Endothelial cell of umbilical vein (primary cell): ENCODE measurements at regions not wholly inside any gene's neighbourhood (a gene's known extent, or its start where the extent isn't known, plus 50 kb on each side); places are given as distances from the start of the nearest gene placed in this dataset.

Experiments
- BruUV-seq: library from RNA; stranded (reverse); fragments of 400-500 nt; replicated peaks from 2 replicates; lab custom pipeline; 2021; lab: Mats Ljungman, UMichigan
- CTCF ChIA-PET: fragments of 300-600, 350-600 bp; sonication (Branson Sonifier 250); formaldehyde crosslinking; loops from one replicate; lab custom pipeline; 2021; ENCODE audit warnings: antibody characterized with exemption, inconsistent platforms; lab: Charles Lee
- POLR2A ChIA-PET: fragments of 300-600, 350-600 bp; sonication (Branson Sonifier 250); formaldehyde crosslinking; loops from one replicate; lab custom pipeline; 2021; ENCODE audit warnings: antibody characterized with exemption, inconsistent platforms; lab: Charles Lee
- DNase-seq: peaks from one replicate; pipeline ENCODE4 v3.0.0-alpha.2; 2011; ENCODE audit warnings: low read depth, low spot score
- FAIRE-seq: peaks from 2 replicates; lab custom pipeline; 2011; peaks lifted over from hg19 to GRCh38; lab: Jason Lieb, UNC
- H2AFZ ChIP-seq: 2 replicates; pipeline ENCODE4 v1.6.0; 2012; ENCODE audit warnings: low read depth, low read length, control low read depth, inconsistent platforms
- H3K27ac ChIP-seq: 2 replicates; pipeline ENCODE4 v1.5.1; 2011; ENCODE audit warnings: low read depth, mild to moderate bottlenecking, control low read depth, low read length, moderate library complexity; ENCODE audit not compliant: insufficient read depth
- H3K27me3 ChIP-seq, 2 experiments: 2 replicates each; pipeline versions ENCODE4 v1.6.0 to v1.6.1; 2011; ENCODE audit warnings: low read length in 2 of 2, mixed read lengths in 1 of 2; ENCODE audit not compliant: control insufficient read depth in 2 of 2, insufficient read depth in 2 of 2
- H3K36me3 ChIP-seq, 2 experiments: 2 replicates in 1 of 2; 3 replicates in 1 of 2; pipeline ENCODE4 v1.5.1; 2011; ENCODE audit warnings: low read length in 2 of 2, mild to moderate bottlenecking in 1 of 2, moderate library complexity in 1 of 2; ENCODE audit not compliant: control insufficient read depth in 2 of 2, insufficient read depth in 2 of 2; ENCODE audit errors: extremely low read depth in 1 of 2
- H3K4me1 ChIP-seq: 3 replicates; pipeline ENCODE4 v1.5.1; 2011; ENCODE audit warnings: mild to moderate bottlenecking, low read length; ENCODE audit not compliant: control insufficient read depth, insufficient read depth; ENCODE audit errors: extremely low read depth
- H3K4me2 ChIP-seq: 2 replicates; pipeline ENCODE4 v1.6.1; 2011; ENCODE audit warnings: low read length, control low read depth, mixed read lengths; ENCODE audit not compliant: insufficient read depth
- H3K4me3 ChIP-seq, 3 experiments: fragments of 200-600 bp in 1 of 3; sonication (generic), shearing (Covaris generic) in 1 of 3; replicated peaks in 1 of 3; 2 replicates each; pipeline ENCODE4 v1.5.1; 2011 to 2016; ENCODE audit warnings: control low read depth in 3 of 3, low read length in 3 of 3, mild to moderate bottlenecking in 2 of 3, inconsistent platforms in 1 of 3, low read depth in 1 of 3, moderate library complexity in 1 of 3; ENCODE audit not compliant: insufficient read depth in 1 of 3
- H3K79me2 ChIP-seq: 2 replicates; pipeline ENCODE4 v1.6.0; 2012; ENCODE audit warnings: low read length, inconsistent platforms; ENCODE audit not compliant: control insufficient read depth, insufficient read depth
- H3K9ac ChIP-seq: replicated peaks from 2 replicates; pipeline ENCODE3; 2011; ENCODE audit warnings: low read length, control low read depth; ENCODE audit not compliant: insufficient read depth; ENCODE audit errors: extremely low read depth
- H3K9me1 ChIP-seq: replicated peaks from 3 replicates; pipeline ENCODE4 v1.6.0; 2011; ENCODE audit warnings: mild to moderate bottlenecking, low read length; ENCODE audit not compliant: control insufficient read depth, insufficient read depth; ENCODE audit errors: extremely low read depth
- H3K9me3 ChIP-seq: replicated peaks from 2 replicates; pipeline ENCODE4 v1.5.1; 2012; ENCODE audit warnings: low read length, inconsistent platforms; ENCODE audit not compliant: control insufficient read depth, insufficient read depth
- H4K20me1 ChIP-seq: replicated peaks from 2 replicates; pipeline ENCODE3; 2011; ENCODE audit warnings: mild to moderate bottlenecking, low read length; ENCODE audit not compliant: control insufficient read depth, insufficient read depth; ENCODE audit errors: extremely low read depth
- CTCF ChIP-seq, 2 donors: IDR thresholded peaks; 1 replicate in 1 of 2; 2 replicates in 1 of 2; pipeline ENCODE4 v1.5.1; 2011; ENCODE audit warnings: low read length in 2 of 2, mild to moderate bottlenecking in 2 of 2, moderate library complexity in 2 of 2, control low read depth in 1 of 2, inconsistent platforms in 1 of 2, low read depth in 1 of 2; ENCODE audit not compliant: insufficient read depth in 1 of 2; ENCODE audit errors: extremely low read depth in 1 of 2
- EZH2 ChIP-seq: IDR thresholded peaks from 2 replicates; pipeline ENCODE4 v1.6.1; 2012; ENCODE audit warnings: borderline replicate concordance, low read depth, mild to moderate bottlenecking, moderate library complexity, low read length, inconsistent platforms; ENCODE audit not compliant: severe bottlenecking
- FOS ChIP-seq: IDR thresholded peaks from 2 replicates; pipeline ENCODE4 v1.6.1; 2011; ENCODE audit warnings: mild to moderate bottlenecking, low read length, moderate library complexity, borderline replicate concordance; ENCODE audit not compliant: insufficient read depth
- GATA2 ChIP-seq: IDR thresholded peaks from 2 replicates; pipeline ENCODE4 v1.7.0; 2011; ENCODE audit warnings: low read depth, mild to moderate bottlenecking, moderate library complexity, mixed read lengths, low read length; ENCODE audit not compliant: insufficient read length, insufficient read depth
- JUN ChIP-seq: IDR thresholded peaks from 2 replicates; pipeline ENCODE4 v1.6.1; 2011; ENCODE audit warnings: borderline replicate concordance, low read depth; ENCODE audit not compliant: insufficient read length, insufficient read depth
- MAX ChIP-seq: IDR thresholded peaks from 2 replicates; pipeline ENCODE4 v1.6.1; 2011; ENCODE audit not compliant: insufficient read depth, insufficient read length
- MYC ChIP-seq: IDR thresholded peaks from one replicate; pipeline ENCODE4 v1.6.1; 2011; ENCODE audit warnings: mild to moderate bottlenecking, low read depth, low read length
- POLR2A ChIP-seq: IDR thresholded peaks from 2 replicates; pipeline ENCODE4 v1.6.1; 2012; ENCODE audit warnings: low read depth, mild to moderate bottlenecking, control low read depth, low read length
- POLR2AphosphoS5 ChIP-seq: IDR thresholded peaks from 2 replicates; pipeline ENCODE4 v1.6.1; 2012; ENCODE audit warnings: low read depth, mild to moderate bottlenecking, control low read depth, low read length, moderate library complexity; ENCODE audit not compliant: insufficient read depth
- dilution Hi-C: fragments of 300-500 bp; cut with MboI; formaldehyde crosslinking; loops from one replicate; pipeline ENCODE4 v1.15.0; 2019; ENCODE audit warnings: low sequenced_read_pairs; ENCODE audit not compliant: extremely low pct_ligation_motif_present
- intact Hi-C: fragments of 100-400 bp; cut with micrococcal nuclease; formaldehyde crosslinking; loops from one replicate; pipeline ENCODE4 v1.10.0; 2022

GRCh38 chr2:221243771-221244170 lies 328.3 kb downstream of the EPHA4 start:
- no peaks in the 10 kb centered on the region for H3K9me1 ChIP-seq
- DNase-seq (no peak), FAIRE-seq (no peak)
- no TSS peak for BruUV-seq
- no peaks in the 10 kb centered on the region for H3K27me3 ChIP-seq
- ChIA-PET POLR2A (no interaction called here), CTCF (no interaction called here)
- H3K4me3 ChIP-seq, result no peak overlapping the region
- H3K9me3 ChIP-seq, result no peaks in the 10 kb centered on the region
- no peaks in the 10 kb centered on the region for H3K36me3 ChIP-seq
- TF ChIP-seq POLR2A (no peak), GATA2 (no peak), JUN (no peak), EZH2 (no peak), MYC (no peak), FOS (no peak), POLR2AphosphoS5 (no peak), CTCF (IDR thresholded peaks at IDR 0.05; ENCODE audit: extremely low read depth in 1 of 2, insufficient read depth in 1 of 2, low read depth in 1 of 2, low read length in 2 of 2) (no peak), MAX (no peak)
- no peak overlapping the region for H3K27ac ChIP-seq
- intact Hi-C loops, result no loop called here
- H2AFZ ChIP-seq, result no peak overlapping the region
- dilution Hi-C loops, result no loop called here
- no peaks in the 10 kb centered on the region for H3K79me2 ChIP-seq
- H3K4me2 ChIP-seq, result no peak overlapping the region
- no peak overlapping the region for H3K9ac ChIP-seq
- H3K4me1 ChIP-seq, result no peaks in the 10 kb centered on the region
- no peaks in the 10 kb centered on the region for H4K20me1 ChIP-seq
